ENCODE measurements at regions not wholly inside any gene's neighbourhood (a gene's known extent, or its start where the extent isn't known, plus 50 kb on each side); places are given as distances from the start of the nearest gene placed in this dataset.

DNA sequence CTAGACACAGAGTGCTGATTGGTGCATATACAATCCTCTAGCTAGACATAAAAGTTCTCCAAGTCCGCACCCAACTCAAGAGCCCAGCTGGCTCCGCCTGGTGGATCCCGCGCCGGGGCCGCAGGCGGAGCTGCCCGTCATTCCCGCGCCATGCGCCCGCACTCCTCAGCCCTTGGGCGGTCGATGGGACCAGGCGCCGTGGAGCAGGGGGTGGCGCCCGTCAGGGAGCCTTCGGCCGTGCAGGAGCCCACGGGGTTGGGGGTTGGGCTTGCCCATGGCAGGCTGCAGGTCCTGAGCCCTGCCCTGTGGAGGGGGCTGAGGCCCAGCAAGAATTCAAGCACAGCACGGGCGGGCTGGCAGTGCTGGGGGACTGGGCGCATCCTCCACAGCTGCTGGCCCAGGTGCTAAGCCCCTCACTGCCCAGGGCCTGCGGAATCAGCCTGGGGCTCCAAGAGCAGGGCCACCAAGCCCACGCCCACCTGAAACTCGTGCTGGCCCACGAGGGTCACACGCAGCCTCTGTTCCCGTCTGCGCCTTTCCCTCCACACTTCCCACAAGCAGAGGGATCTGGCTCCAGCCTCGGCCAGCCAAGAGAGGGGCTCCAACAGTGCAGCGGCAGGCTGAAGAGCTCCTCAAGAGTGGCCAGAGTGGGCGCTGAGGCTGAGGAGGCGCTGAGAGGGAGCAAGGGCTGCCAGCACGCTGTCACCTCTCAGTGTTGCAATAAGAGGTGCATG is 604.2 kb upstream of the POM121L12 start:
- POLR2A ChIA-PET (ENCODE audit: unreplicated experiment), result no interaction called here
- Histone ChIP-seq H3K23ac (ENCODE audit: low read depth, low read length) (no peak overlapping the region), H3K4me2 (ENCODE audit: low read depth, low read length) (no peak overlapping the region), H3K4me1 (ENCODE audit: control insufficient read depth, insufficient read depth, low read length) (no peaks in the 10 kb centered on the region), H3K18ac (ENCODE audit: low read depth, low read length) (no peak overlapping the region), H3K4me3 (ENCODE audit: insufficient read depth, low read depth, low read length) (no peak overlapping the region), H3K9ac (ENCODE audit: low read depth, low read length) (no peak overlapping the region), H2AFZ (replicated peaks; ENCODE audit: low read length, poor library complexity) (no peak overlapping the region), H3K9me1 (ENCODE audit: insufficient read depth, low read length) (no peaks in the 10 kb centered on the region), H4K5ac (ENCODE audit: low read depth, low read length) (no peak overlapping the region), H3K36me3 (ENCODE audit: control insufficient read depth, insufficient read depth, low read length) (no peaks in the 10 kb centered on the region), H3K4ac (ENCODE audit: low read depth, low read length) (no peak overlapping the region), H4K20me1 (ENCODE audit: insufficient read depth, low read length) (no peaks in the 10 kb centered on the region), H2AK5ac (ENCODE audit: low read depth, low read length) (no peak overlapping the region), H2BK5ac (ENCODE audit: low read depth, low read length, poor library complexity, severe bottlenecking) (no peak overlapping the region), H3K56ac (ENCODE audit: extremely low read depth, insufficient read depth, low read length) (no peak overlapping the region), H2BK20ac (ENCODE audit: low read depth, low read length) (no peak overlapping the region), H2AK9ac (replicated peaks; ENCODE audit: low read depth, low read length, poor library complexity) (no peak overlapping the region), H3K27ac (ENCODE audit: insufficient read depth, low read length) (no peak overlapping the region), H2BK15ac (ENCODE audit: low read depth, low read length) (no peak overlapping the region), H3K79me1 (ENCODE audit: low read depth in 1 of 2, low read length in 2 of 2) (no peaks in the 10 kb centered on the region), H4K91ac (ENCODE audit: insufficient read depth, low read depth, low read length) (no peak overlapping the region), H3K9me3 (ENCODE audit: control insufficient read depth, insufficient read depth, low read length) (peaks cover 5% of the 10 kb centered on the region; the same call in 1 of the 2 replicates), H2BK120ac (ENCODE audit: low read depth, low read length) (no peak overlapping the region), H3K27me3 (ENCODE audit: control insufficient read depth, insufficient read depth, low read length) (no peaks in the 10 kb centered on the region), H3K14ac (replicated peaks; ENCODE audit: low read depth, low read length) (no peak overlapping the region), H4K8ac (ENCODE audit: low read depth in 2 of 2, low read length in 2 of 2) (no peak overlapping the region)
- WGBS, 2 experiments (ENCODE audit: extremely low coverage in 2 of 2, insufficient read length in 1 of 2), result 84% methylated on average over 12 of the region's 36 CpGs; no CpG with 5 or more reads in 1 of the 2 experiments
- in situ Hi-C loops (cut with MboI; ENCODE audit: low sequenced_read_pairs), result no loop called here
- no TSS peak for BruUV-seq (replicated peaks)
- TF ChIP-seq, protein P1, sequence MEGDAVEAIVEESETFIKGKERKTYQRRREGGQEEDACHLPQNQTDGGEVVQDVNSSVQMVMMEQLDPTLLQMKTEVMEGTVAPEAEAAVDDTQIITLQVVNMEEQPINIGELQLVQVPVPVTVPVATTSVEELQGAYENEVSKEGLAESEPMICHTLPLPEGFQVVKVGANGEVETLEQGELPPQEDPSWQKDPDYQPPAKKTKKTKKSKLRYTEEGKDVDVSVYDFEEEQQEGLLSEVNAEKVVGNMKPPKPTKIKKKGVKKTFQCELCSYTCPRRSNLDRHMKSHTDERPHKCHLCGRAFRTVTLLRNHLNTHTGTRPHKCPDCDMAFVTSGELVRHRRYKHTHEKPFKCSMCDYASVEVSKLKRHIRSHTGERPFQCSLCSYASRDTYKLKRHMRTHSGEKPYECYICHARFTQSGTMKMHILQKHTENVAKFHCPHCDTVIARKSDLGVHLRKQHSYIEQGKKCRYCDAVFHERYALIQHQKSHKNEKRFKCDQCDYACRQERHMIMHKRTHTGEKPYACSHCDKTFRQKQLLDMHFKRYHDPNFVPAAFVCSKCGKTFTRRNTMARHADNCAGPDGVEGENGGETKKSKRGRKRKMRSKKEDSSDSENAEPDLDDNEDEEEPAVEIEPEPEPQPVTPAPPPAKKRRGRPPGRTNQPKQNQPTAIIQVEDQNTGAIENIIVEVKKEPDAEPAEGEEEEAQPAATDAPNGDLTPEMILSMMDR (conservative IDR thresholded peaks at IDR 0.05; ENCODE audit: low read depth, low read length), result no peak
- TF ChIP-seq NFE2L2 (IDR thresholded peaks at IDR 0.05; ENCODE audit: low read depth, low read length) (no peak), RCOR1 (IDR thresholded peaks at IDR 0.05; ENCODE audit: insufficient replicate concordance, low read length) (no peak), MXI1 (IDR thresholded peaks at IDR 0.05; ENCODE audit: borderline replicate concordance, low read depth, low read length) (no peak), BHLHE40 (IDR thresholded peaks at IDR 0.05; ENCODE audit: low read depth, low read length) (no peak), POLR2A (IDR thresholded peaks at IDR 0.05; ENCODE audit: low read depth, low read length) (no peak), MAZ (IDR thresholded peaks at IDR 0.05; ENCODE audit: borderline replicate concordance, low read depth, low read length) (no peak), RAD21 (IDR thresholded peaks at IDR 0.05; ENCODE audit: low read length) (no peak)
- TF ChIP-seq, protein P2, sequence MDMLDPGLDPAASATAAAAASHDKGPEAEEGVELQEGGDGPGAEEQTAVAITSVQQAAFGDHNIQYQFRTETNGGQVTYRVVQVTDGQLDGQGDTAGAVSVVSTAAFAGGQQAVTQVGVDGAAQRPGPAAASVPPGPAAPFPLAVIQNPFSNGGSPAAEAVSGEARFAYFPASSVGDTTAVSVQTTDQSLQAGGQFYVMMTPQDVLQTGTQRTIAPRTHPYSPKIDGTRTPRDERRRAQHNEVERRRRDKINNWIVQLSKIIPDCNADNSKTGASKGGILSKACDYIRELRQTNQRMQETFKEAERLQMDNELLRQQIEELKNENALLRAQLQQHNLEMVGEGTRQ (IDR thresholded peaks at IDR 0.05; ENCODE audit: low read depth, low read length), result no peak
- TF ChIP-seq, protein P3, sequence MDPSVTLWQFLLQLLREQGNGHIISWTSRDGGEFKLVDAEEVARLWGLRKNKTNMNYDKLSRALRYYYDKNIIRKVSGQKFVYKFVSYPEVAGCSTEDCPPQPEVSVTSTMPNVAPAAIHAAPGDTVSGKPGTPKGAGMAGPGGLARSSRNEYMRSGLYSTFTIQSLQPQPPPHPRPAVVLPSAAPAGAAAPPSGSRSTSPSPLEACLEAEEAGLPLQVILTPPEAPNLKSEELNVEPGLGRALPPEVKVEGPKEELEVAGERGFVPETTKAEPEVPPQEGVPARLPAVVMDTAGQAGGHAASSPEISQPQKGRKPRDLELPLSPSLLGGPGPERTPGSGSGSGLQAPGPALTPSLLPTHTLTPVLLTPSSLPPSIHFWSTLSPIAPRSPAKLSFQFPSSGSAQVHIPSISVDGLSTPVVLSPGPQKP (IDR thresholded peaks at IDR 0.05; ENCODE audit: borderline replicate concordance, low read depth, low read length), result no peak
- intact Hi-C loops (cut with micrococcal nuclease), result no loop called here
- ATAC-seq (ENCODE audit: low read depth) (no peak), DNase-seq (no peak)
- dilution Hi-C loops (cut with HindIII; ENCODE audit: low sequenced_read_pairs, unreplicated experiment), result no loop called here
- CTCF ChIA-PET, result no interaction called here
